HG03159 (cell line): ENCODE measurements at regions not wholly inside any gene's neighbourhood (a gene's known extent, or its start where the extent isn't known, plus 50 kb on each side); places are given as distances from the start of the nearest gene placed in this dataset.
"Not testable (repeated sequence)": the region's sequence is repeated elsewhere in the genome, so short reads cannot be mapped to it uniquely, and the experiment has no call there.

Source experiments
- ATAC-seq: cut with Tn5 transposase; IDR thresholded peaks from one replicate; pipeline ENCODE4 v1.9.1; 2021; ENCODE audit warnings: mild to moderate bottlenecking, moderate library complexity; ENCODE audit not compliant: unreplicated experiment

DNA sequence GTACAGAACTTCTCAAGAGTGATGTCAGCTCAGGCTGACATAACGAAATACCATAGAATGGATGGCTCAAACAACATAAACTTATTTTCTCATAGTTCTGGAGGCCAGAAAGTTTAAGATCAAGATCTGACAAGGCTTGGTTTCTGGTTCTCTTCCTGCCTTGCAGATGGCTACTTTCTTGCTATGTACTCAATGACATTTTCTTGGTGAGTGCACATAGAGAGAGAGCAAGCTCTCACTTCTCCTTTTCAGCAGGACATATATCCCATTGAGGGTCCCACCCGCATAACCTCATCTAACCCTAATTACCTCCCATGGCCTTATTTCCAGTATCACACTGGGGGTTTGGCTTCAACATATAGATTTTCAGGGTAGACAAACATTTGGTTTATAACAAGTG is 1072.1 kb downstream of the PLOD2 start:
- ATAC-seq: peak; percentile 86

DNA sequence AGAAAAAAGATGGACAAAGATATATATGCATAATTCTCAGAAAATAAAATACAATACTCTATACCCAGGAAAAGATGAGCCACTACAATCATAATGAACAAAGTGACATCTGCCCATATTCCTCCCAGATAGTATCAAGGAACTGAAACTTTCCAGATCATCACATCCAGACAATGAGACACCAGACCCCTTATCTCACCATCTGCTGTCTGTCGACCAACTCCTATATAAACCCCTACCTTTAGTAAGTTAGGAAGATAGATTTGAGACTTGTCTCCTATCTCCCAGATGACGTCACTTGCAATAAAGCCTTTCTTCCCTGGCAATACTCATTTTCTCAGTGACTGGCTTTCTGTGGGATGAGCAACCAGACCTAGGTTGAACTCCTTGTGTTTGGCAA is 1071.6 kb downstream of the PLOD2 start:
- peak; percentile 25 for ATAC-seq

DNA sequence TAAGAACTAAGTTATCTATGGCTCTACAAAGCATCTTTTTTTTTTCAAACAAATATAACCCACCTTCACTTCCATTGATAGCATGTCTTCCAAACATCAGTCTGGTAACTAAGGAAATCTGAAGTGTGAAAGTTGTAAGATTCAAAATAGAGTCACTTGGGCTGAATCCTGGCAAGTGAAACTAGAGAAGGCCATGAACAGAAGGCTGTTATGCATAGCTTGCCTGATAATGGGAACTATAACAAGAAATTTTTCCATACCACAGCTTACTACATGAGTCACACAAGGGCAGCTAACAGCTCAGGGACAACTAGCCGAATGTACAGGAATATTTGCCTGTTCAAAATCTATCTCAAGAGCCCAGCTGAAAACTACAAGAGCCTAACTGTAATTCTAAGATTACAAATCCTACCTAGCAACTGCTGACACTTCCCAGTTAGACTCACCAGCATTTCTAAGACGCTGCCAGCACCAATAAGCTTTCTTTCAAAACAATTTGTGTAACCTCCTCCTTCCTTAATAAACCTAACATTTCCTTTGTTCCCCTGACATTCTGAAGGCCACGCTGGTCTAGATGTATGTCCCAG is 1066.5 kb downstream of the PLOD2 start:
- ATAC-seq: peak; percentile 97

DNA sequence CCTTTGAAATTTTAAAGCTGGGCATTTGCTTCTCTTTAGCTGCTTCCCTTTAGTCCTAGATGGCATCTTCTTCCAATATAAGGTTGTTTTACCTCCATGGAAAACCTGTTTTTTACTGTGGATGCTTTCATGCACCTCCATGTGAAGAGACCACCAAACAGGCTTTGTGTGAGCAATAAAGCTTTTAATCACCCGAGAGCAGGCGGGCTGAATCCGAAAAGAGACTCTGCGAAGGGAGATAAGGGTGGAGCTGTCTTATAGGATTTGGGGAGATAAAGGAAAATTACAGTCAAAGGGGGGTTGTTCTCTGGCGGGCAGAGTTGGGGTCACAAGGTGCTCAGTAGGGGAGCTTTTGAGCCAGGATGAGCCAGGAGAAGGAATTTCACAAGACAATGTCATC is 1049.8 kb downstream of the PLOD2 start:
- ATAC-seq: not testable (repeated sequence)

DNA sequence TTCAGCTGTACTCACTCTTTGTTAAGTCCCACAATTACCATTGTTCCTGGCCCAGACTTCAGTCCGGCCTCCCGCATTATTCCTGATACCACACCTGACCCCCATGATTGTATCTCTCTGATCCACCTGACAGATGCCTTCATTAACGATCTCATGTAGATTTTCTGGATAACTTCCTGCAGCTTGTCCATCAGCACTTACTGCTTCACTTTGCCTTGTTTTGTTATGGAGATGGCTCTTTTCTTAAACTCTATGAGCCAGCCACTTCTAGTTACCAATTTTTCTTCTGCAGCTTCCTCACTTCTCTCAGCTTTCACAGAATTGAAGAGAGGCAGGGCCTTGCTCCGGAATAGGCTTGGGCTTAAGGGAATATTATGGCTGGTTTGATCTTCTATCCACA is 1044.2 kb downstream of the PLOD2 start:
- ATAC-seq: no peak

DNA sequence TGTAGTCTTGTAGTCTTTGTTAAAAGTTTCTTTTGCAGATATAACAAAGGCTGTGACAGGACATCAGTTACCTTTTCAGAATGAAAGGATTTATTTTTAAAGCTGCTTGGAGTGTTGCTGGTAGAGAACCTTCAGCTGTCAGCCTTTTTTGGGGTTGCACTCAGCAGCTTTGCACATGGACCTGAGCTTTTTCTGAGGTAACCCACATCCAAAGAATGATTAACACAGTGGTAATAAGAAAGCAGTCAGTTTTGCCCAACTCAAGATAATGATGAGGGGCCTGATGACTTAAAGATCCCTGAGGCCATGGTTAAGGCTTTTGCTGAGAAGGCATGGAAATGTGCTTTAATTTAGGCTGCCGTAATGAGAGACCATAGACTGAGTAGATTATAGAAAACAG is 1042.7 kb downstream of the PLOD2 start:
- ATAC-seq: no peak

DNA sequence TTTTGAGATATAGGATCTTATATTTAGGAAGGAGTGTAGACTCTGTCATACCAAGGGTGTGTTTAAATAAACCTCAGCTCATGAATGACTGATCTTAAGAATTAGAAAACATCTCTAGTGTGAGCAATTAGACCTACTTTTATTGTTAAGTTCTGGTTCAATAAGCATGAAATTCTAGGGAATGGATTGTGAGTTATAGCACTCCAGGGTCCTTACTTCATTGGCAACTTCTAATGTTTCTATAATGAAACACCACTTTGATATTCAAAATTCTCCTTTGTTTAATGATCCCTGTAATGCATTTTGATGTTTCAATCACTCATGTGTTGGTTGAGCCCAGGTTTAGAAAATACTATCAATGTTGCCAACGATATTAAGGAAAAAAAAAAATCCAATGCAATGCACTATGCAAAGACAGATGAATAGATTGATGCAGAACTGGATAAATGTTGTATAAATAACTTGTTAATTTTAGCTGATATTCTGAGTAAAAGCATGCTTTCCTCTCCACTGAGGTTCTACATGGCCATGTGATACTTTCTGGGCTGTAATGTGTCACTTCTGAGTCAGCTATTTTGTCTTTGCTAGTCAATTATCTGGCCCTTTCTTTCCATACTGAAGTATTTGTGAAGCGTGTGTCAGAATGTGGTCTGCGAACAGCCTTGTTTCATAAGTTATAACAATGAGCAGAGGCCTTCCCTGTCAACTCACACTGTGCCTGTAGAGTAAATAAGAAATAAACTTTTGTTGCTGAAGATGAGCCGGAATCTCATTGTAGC is 1035.9 kb downstream of the PLOD2 start:
- no peak for ATAC-seq

DNA sequence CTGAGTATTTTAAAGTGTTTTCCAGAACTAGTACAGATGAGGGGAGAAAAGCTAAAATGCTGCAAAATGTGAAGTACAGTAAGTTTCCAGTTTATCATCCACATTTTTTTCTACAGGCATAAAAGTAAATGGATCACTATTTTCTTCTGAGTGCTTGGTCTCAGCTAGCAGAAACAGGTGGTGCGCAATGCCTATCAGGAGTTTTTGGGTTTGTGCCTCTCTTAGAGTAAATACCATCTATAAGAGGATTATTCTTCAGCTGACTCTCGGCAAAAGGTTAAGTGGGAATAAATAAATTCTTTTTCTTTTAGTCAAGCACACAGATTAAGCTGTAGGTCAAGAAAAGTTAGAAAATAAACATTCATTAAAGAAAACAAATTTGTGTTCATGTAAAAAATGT is 1027.7 kb downstream of the PLOD2 start:
- no peak for ATAC-seq

DNA sequence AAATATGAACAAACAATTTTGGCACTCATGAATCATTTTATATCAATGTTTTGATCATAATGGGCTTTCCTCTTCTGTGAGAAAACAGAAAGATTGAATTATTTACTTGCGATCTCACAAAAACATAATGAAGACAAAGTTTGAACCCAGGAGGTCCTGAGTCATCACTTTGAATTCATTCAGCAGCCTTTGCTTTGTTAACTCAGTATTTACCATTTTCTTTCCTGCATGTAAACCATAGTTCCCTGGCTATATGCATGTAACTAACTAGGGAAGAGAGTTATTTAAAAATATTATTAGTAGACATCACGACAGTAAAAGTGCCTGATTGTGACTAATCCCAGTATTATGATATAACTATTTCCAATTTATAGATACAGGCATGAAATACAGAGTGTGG is 1026.2 kb downstream of the PLOD2 start:
- no peak for ATAC-seq

DNA sequence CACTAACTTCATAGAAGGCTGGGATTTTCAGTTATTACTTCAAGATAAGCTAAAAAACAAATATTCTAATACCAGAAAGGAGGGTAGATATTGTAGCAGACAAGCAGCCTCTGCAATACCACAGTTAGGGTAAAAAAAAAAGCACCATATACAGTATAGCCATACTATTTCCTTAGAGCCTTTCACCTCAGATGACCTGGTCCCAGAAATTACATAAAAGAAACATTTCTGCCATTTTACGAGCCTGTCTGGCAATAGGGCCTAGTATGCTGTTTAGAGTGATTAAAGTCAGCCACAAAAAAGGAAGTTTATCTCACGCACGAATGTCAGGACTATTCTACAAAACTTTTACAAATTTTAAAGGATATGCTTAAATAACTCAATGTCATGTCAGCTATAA is 1016.6 kb downstream of the PLOD2 start:
- ATAC-seq: no peak

DNA sequence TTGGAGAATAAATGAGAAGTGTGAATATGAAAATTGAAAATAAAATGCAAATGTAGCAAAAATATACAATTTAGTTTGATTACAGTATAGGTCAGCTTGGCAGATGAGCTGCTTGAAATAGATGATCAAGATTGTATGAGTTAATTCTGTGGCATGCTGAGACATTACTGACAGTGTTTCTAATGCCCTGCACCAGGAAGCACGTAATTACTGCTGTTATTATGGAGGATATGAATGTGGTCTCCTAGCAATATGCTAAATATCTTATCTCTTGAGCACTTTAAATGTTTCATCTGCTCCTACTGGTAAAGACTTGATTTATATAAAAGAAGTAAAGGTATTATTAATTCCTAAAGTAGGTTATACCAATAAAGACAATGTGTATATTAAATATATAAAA is 1015.5 kb downstream of the PLOD2 start:
- ATAC-seq: no peak

DNA sequence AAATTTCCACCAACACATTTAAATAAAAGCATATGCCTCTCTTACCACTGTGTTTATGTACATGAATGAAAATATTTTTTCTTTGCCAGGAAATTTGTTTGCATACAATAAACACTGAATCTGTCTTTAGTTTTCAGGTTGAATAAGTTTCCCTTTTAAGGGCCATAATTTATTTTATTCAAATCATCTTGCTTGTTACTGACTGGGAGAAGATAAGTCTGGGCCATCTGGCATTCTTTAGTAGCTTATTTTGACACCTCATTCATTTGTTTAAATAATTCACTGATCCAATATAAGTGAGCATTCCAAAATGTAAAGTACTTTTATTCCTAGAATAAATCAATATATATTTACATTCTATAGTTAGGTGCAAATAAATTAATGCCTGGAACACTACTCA is 1001.3 kb downstream of the PLOD2 start:
- ATAC-seq: no peak

DNA sequence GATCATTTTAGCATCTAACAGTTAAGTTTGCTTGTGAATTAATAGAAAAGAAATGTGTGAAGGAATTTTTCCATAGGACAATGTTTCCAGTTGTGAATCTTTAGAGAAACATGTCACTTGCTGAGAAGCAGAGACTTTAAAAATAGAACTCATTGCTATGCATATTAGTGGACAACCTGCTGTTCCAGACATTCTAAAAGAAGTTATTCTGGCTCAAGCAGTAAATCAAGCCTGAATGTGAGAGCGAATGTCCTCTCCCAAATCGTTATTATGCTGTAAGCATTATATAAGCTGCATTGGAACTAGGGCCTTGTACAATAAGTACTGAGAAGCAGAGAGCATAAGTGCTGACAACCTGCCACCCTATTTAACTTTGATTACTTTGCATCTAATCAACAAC is 990.9 kb downstream of the PLOD2 start:
- no peak for ATAC-seq

DNA sequence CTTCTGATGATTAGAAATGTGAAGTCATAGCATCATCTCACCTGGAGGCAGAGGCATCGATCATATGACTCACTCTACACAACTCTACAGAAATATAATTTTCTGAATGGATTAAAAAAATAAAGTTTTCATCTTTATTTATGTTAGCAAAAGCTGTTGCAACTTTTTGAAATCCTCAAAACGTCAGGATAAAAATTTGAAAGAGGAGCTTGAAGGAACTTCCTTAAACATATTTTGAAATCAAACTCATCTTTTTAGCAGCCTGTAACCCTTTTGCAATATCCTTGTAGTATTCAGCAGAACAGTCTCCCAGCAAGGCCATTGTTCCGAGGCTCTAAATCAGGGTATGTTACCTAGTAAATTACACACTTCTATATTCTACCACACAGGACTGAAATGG is 985.4 kb downstream of the PLOD2 start:
- ATAC-seq: no peak

DNA sequence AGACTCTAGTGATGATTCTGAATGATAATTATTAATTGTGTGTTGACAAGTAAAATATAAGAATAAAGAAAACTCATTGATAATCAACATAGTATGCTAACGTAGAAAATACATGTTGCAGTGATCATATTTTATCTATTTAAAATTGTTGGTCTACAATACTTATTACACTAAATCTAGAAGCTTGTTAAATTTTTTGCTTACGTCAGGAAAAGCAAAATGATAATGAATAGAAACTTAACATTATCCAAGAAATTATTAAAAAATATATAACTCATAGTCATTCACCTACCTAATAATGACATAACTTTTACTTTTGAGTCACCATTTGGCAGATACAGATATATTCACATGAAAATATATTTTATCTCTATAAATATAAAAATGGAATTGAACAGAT is 984.1 kb downstream of the PLOD2 start:
- no peak for ATAC-seq

DNA sequence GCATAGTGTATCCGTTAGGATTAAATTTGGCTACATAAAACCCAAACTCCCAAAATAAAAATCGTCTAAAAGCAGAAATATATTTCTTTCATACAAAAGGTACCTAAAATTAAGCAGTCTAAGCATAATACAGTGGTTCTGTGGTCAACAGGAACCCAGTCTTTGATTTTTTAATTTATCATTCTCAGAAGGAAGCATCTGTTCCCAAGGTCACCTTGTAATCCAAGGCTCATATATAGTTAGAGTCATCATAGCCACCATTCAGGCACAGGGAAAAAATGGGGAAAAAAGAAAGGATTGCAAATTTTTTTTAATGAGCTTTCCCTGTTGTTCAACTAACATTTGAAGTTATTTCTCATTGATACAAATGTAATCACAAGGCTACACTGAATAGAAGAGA is 983.2 kb downstream of the PLOD2 start:
- no peak for ATAC-seq

DNA sequence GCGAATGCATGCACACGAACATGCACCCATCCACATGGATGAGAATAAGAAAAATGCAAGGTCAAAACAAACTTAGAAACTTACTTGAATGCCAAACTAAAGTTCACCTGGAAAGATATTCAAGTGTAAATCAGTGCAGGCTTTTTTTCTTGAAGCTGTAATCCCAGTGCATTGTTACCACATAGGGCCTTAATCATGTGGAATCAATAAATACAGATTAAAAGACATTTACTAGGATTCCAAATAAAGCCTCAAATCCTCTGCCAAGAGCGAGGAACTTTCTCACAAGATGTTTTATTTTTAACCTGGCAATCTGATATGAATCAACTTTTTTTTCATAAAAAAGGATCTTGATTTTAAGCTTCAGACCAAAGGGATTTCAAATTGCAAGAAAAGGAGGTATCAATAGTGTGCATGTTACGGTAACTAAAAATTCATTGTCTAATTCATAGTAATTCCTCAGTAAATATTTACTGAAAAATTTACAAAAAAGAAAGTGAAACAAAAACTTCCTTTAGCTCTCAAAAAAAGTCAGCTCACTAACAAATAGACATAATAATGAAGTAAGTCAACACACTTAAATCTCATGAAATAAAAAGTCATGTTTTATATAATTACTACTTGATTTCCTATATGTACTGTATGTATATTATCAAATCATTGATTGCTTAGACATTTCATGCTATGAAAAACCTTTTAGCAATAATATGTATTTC is 978.6 kb downstream of the PLOD2 start:
- no peak for ATAC-seq

DNA sequence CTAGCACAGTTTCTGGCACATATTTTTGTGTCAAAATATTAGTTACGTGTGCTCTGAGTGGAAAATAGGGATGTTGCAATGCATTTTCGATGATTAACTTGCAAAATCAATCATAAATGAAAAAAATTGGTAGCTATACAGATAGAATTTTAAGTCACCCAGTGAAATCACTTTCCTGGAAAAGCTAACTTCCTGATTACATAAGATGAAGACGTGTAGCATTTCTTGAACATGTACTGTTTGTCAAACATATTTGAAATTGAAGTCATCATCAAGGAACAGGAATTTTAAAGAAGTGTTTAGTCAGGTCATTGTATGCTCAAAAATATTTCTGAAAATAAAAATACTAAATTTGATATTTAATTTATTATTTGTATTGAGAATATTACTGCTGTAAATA is 977.7 kb downstream of the PLOD2 start:
- no peak for ATAC-seq

DNA sequence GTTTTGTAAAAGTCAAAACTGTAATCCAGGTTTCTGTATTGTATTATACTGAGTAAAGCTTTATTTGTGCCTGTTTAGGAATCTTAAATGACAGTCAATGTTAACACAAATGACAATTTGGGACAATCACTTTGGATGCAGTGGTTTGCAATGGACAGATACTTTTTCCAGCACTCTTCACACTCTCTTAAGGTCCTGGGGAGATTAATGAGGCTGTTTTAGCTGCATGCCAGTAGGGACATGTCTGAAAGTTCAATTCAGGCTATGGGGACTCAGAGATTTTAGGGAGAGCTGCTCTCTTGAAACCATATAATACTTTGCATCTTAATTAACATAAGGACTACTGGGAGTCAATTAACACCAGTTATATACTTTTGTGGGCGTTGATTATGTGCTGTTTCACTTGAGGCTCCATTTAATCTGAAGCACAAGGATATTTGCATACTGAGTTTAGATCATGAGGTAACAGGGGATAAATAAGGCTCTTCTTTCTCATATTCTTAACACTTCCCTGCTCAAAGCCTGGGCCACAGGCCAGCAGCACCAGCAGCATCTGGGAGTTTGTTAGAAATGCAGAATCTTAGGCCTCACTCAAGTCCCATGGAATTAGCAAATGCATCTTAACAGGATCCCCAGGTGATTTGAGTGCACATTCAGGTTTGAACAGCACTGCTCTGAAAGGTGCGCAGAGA is 972.8 kb downstream of the PLOD2 start:
- no peak for ATAC-seq

DNA sequence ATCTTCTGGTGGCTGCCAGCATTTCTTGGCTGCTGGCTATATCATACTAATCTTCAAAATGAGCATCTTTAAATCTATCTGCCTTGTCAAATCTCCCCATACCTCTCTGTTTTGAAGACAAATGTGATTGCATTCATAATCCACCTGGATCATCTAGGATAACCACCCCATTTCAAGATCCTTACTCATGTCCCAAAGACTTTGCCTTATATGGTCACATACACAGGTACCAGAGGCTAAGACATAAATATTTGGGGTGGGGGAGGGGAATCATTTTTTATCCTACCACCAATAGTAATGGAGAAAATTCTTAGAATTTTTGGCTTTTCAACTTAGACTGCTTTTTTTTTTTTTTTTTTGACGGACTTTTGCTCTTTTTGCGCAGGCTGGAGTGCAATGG is 970.8 kb downstream of the PLOD2 start:
- no peak for ATAC-seq

DNA sequence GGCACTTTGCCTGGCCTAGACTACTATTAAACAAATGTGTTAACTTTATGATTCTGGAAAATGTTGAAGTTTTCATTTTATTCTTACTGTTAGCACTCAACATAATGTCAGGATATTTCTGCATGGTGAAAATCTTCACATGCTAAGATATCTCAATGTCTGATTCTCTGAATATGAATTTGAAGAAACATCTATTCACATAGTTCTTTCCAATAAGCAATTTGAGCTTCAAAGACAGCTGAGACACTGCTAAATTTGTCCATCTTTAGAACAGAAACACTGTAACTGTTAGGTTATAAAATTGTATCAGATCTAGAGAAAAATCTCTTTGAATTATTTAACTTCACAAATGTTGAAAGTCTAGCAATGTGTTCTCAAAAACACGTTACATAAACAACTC is 970.2 kb downstream of the PLOD2 start:
- ATAC-seq: no peak

DNA sequence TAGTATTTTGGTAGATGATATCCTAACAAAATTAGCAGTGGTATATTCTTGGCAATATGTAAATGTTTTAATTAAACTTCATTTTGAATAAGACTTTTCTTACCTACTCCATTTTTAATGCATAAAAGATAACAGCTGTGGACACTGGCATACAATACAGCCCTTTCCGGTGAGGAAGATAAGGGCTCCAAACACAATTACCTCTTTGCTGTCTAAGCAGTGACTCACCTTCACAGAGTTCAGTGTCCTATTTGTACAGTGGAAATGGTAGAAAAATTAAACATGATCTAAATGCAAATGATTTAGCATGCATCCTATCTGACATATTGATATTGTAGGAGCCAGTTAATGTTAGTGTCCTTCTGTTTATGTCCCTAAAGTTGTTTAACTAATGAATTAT is 969.4 kb downstream of the PLOD2 start:
- no peak for ATAC-seq
